ENCODE measurements at regions not wholly inside any gene's neighbourhood (a gene's known extent, or its start where the extent isn't known, plus 50 kb on each side); places are given as distances from the start of the nearest gene placed in this dataset.

- TF ChIP-seq ZBTB33 (IDR thresholded peaks at IDR 0.05) (no peak), EED (IDR thresholded peaks at IDR 0.05; ENCODE audit: low read depth) (no peak), EZH2 (IDR thresholded peaks at IDR 0.05; ENCODE audit: borderline replicate concordance, control insufficient read depth, low read depth, low read length) (no peak), CEBPZ (IDR thresholded peaks at IDR 0.05; ENCODE audit: low read depth, low read length) (no peak)
Observed at GRCh38 chr12:34603382-34604035, 581.2 kb downstream of the ALG10 start (continued).

- no peak overlapping the region for H3K4me2 ChIP-seq (ENCODE audit: control insufficient read depth, insufficient read depth)
- ATAC-seq, result no peak
- H3K9ac ChIP-seq (ENCODE audit: control insufficient read depth, insufficient read depth, low read length), result no peak overlapping the region
- no peak overlapping the region for H2AFZ ChIP-seq (ENCODE audit: control insufficient read depth, low read depth, low read length)
- RAD21 ChIA-PET (ENCODE audit: unreplicated experiment), result no interaction called here
- no peaks in the 10 kb centered on the region for H3K4me1 ChIP-seq (ENCODE audit: control insufficient read depth, insufficient read depth, low read length)
- in situ Hi-C loops (cut with MboI), result loop anchor here (10.0 kb wide), 1 partner anchor 49 kb away; no protein-coding TSS in a partner anchor
- CTCF ChIA-PET, result no interaction called here
- H4K20me1 ChIP-seq (ENCODE audit: control insufficient read depth, insufficient read depth), result no peaks in the 10 kb centered on the region
- WGBS (ENCODE audit: insufficient coverage, insufficient replicate concordance, low lambda C conversion rate, missing lambda C conversion rate), result 3% methylated on average over 7 of the region's 7 CpGs
- FAIRE-seq, result no peak
- intact Hi-C loops (cut with micrococcal nuclease; ENCODE audit: unreplicated experiment), result no loop called here
- no peaks in the 10 kb centered on the region for H3K27me3 ChIP-seq (replicated peaks in 1 of 2; ENCODE audit: control insufficient read depth in 2 of 2, insufficient read depth in 2 of 2, low read length in 1 of 2)
- no peak for DNase-seq (ENCODE audit: low read depth, low spot score)
- SMC1A ChIA-PET (ENCODE audit: uncharacterized antibody, unreplicated experiment), result no interaction called here
- BruUV-seq (replicated peaks), result no TSS peak
- H3K4me3 ChIP-seq, result no peak overlapping the region
- TF ChIP-seq BMI1 (IDR thresholded peaks at IDR 0.05; ENCODE audit: borderline replicate concordance), result no peak
- TF ChIP-seq ESRRA (IDR thresholded peaks at IDR 0.05; ENCODE audit: low read length), result no peak
- TF ChIP-seq ZNF687 (IDR thresholded peaks at IDR 0.05), result no peak
- TF ChIP-seq IRF5 (IDR thresholded peaks at IDR 0.05; ENCODE audit: borderline replicate concordance), result no peak
- no peak for TF ChIP-seq CBX5 (IDR thresholded peaks at IDR 0.05; ENCODE audit: low read depth)
- no peaks in the 10 kb centered on the region for H3K79me2 ChIP-seq (ENCODE audit: control insufficient read depth, insufficient read depth, low read length)
- no peaks in the 10 kb centered on the region for H3K36me3 ChIP-seq (ENCODE audit: control insufficient read depth in 2 of 2, insufficient read depth in 2 of 2, low read length in 1 of 2)
- H3K27ac ChIP-seq (ENCODE audit: control insufficient read depth, insufficient read depth), result no peak overlapping the region
- POLR2A ChIA-PET, result no interaction called here
- no peaks in the 10 kb centered on the region; the same call in 2 of the 3 replicates for H3K9me3 ChIP-seq (replicated peaks; ENCODE audit: control insufficient read depth, insufficient read depth, low read length)
Observed at GRCh38 chr12:34604227-34604626, 581.9 kb downstream of the ALG10 start.

All from GM12878 (cell line).